ENCODE measurements at regions not wholly inside any gene's neighbourhood (a gene's known extent, or its start where the extent isn't known, plus 50 kb on each side); places are given as distances from the start of the nearest gene placed in this dataset.

DNA sequence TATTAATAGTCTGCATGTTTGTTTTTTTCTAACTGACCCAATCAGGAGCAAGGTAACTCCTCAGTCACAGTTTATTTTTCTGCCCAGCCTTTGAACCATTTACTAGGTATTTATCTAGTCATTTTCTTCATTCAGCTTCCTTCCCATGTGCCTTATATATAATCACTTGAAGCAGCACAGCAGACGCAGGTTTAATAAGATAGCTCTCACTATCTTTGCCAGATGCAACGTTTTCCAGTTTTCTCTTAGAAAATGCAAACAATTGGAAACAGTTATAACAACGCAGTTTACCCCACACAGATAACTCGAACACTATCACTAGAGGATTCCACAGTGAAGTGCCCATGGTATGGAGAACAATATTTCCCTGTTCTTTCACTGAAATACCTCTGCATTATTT lies 56.4 kb upstream of the NFKB1 start:
- TF ChIP-seq POLR2A (IDR thresholded peaks at IDR 0.05) (no peak), POLR2AphosphoS5 (IDR thresholded peaks at IDR 0.05) (no peak)
- TF ChIP-seq, protein P1, sequence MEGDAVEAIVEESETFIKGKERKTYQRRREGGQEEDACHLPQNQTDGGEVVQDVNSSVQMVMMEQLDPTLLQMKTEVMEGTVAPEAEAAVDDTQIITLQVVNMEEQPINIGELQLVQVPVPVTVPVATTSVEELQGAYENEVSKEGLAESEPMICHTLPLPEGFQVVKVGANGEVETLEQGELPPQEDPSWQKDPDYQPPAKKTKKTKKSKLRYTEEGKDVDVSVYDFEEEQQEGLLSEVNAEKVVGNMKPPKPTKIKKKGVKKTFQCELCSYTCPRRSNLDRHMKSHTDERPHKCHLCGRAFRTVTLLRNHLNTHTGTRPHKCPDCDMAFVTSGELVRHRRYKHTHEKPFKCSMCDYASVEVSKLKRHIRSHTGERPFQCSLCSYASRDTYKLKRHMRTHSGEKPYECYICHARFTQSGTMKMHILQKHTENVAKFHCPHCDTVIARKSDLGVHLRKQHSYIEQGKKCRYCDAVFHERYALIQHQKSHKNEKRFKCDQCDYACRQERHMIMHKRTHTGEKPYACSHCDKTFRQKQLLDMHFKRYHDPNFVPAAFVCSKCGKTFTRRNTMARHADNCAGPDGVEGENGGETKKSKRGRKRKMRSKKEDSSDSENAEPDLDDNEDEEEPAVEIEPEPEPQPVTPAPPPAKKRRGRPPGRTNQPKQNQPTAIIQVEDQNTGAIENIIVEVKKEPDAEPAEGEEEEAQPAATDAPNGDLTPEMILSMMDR (IDR thresholded peaks at IDR 0.05): no peak

Data from gastroesophageal sphincter (tissue), 3 donors.